ENCODE measurements at regions not wholly inside any gene's neighbourhood (a gene's known extent, or its start where the extent isn't known, plus 50 kb on each side); places are given as distances from the start of the nearest gene placed in this dataset.
"Not testable (repeated sequence)": the region's sequence is repeated elsewhere in the genome, so short reads cannot be mapped to it uniquely, and the experiment has no call there.

- no peak for TF ChIP-seq CTCF (IDR thresholded peaks at IDR 0.05; ENCODE audit: insufficient read depth, missing control alignments)
- no peak for DNase-seq (ENCODE audit: insufficient read length, low spot score)
- FAIRE-seq = no peak
Observed at GRCh38 chr12:116664085-116664484, 73.8 kb downstream of the SPRING1 start.

GRCh38 chr12:116662612-116663144 lies 75.2 kb downstream of the SPRING1 start:
- FAIRE-seq = no peak
- no peak for TF ChIP-seq CTCF (IDR thresholded peaks at IDR 0.05; ENCODE audit: insufficient read depth, missing control alignments)
- no peak for DNase-seq (ENCODE audit: insufficient read length, low spot score)

- DNase-seq (ENCODE audit: insufficient read length, low spot score) (no peak), FAIRE-seq (no peak)
- no peak for TF ChIP-seq CTCF (IDR thresholded peaks at IDR 0.05; ENCODE audit: insufficient read depth, missing control alignments)
Observed at GRCh38 chr12:116661341-116661740, 76.5 kb downstream of the SPRING1 start.

- not testable (repeated sequence) for FAIRE-seq
Observed at GRCh38 chr12:116660740-116661139, 77.1 kb downstream of the SPRING1 start.

GRCh38 chr12:116659771-116660481 lies 77.9 kb downstream of the SPRING1 start:
- DNase-seq (ENCODE audit: insufficient read length, low spot score) = no peak
- no peak for FAIRE-seq

More at GRCh38 chr12:116660740-116661139, 77.1 kb downstream of the SPRING1 start:
- DNase-seq (ENCODE audit: insufficient read length, low spot score) = not testable (repeated sequence)

GRCh38 chr12:116657921-116658495 lies 79.9 kb downstream of the SPRING1 start:
- TF ChIP-seq CTCF (IDR thresholded peaks at IDR 0.05; ENCODE audit: insufficient read depth, missing control alignments) = no peak
- DNase-seq (ENCODE audit: insufficient read length, low spot score) (no peak), FAIRE-seq (no peak)

More at GRCh38 chr12:116659771-116660481, 77.9 kb downstream of the SPRING1 start:
- TF ChIP-seq CTCF (IDR thresholded peaks at IDR 0.05; ENCODE audit: insufficient read depth, missing control alignments) = no peak

- no peak for TF ChIP-seq CTCF (IDR thresholded peaks at IDR 0.05; ENCODE audit: insufficient read depth, missing control alignments)
- FAIRE-seq (no peak), DNase-seq (ENCODE audit: insufficient read length, low spot score) (no peak)
Observed at GRCh38 chr12:116656306-116656705, 81.6 kb downstream of the SPRING1 start.
